A673 (cell line): ENCODE measurements at regions not wholly inside any gene's neighbourhood (a gene's known extent, or its start where the extent isn't known, plus 50 kb on each side); places are given as distances from the start of the nearest gene placed in this dataset.

ENCODE experiments used
- BruUV-seq: library from RNA; stranded (reverse); fragments of 400-500 nt; replicated peaks from 2 replicates; lab custom pipeline; 2021; lab: Mats Ljungman, UMichigan
- CTCF ChIA-PET: fragments of 300-600 bp; sonication (Branson Sonifier 250); formaldehyde crosslinking; loops from one replicate; lab custom pipeline; 2022; ENCODE audit warnings: antibody characterized with exemption; lab: Charles Lee
- POLR2A ChIA-PET: fragments of 300-600 bp; sonication (Branson Sonifier 250); formaldehyde crosslinking; loops from one replicate; lab custom pipeline; 2022; ENCODE audit warnings: antibody characterized with exemption; ENCODE audit not compliant: low non-redundant PET; lab: Charles Lee
- DNase-seq: peaks from one replicate; pipeline ENCODE4 v3.0.0-alpha.2; 2015; ENCODE audit warnings: low spot score
- H3K27ac ChIP-seq: fragments of 200-600 bp; sonication (generic); 2 replicates; pipeline ENCODE4 v1.5.1; 2016; ENCODE audit warnings: mixed run types, low read depth, mild to moderate bottlenecking, mixed read lengths, antibody characterized with exemption, low read length; ENCODE audit not compliant: poor library complexity, severe bottlenecking
- H3K27me3 ChIP-seq: fragments of 200-600 bp; sonication (generic); replicated peaks from 2 replicates; pipeline ENCODE4 v1.6.1; 2017; ENCODE audit warnings: mixed run types, low read depth, mild to moderate bottlenecking, mixed read lengths, antibody characterized with exemption, low read length; ENCODE audit not compliant: insufficient read depth, poor library complexity
- H3K36me3 ChIP-seq: fragments of 200-600 bp; sonication (generic); 2 replicates; pipeline ENCODE4 v1.6.1; 2016; ENCODE audit warnings: mixed run types, mild to moderate bottlenecking, mixed read lengths, antibody characterized with exemption, low read length; ENCODE audit not compliant: insufficient read depth, poor library complexity, severe bottlenecking
- H3K4me1 ChIP-seq: fragments of 200-600 bp; sonication (generic); 2 replicates; pipeline ENCODE4 v1.6.1; 2017; ENCODE audit warnings: mixed run types, mild to moderate bottlenecking, mixed read lengths, antibody characterized with exemption, low read length; ENCODE audit not compliant: insufficient read depth, poor library complexity, severe bottlenecking
- H3K4me3 ChIP-seq: fragments of 200-600 bp; sonication (generic); 2 replicates; pipeline ENCODE4 v1.5.1; 2016; ENCODE audit warnings: low read depth, mixed run types, mild to moderate bottlenecking, mixed read lengths, low read length; ENCODE audit not compliant: poor library complexity, severe bottlenecking
- H3K9me3 ChIP-seq: fragments of 200-600 bp; sonication (generic); 2 replicates; pipeline ENCODE4 v1.6.1; 2016; ENCODE audit warnings: mixed run types, low read depth, mild to moderate bottlenecking, mixed read lengths, antibody characterized with exemption, low read length; ENCODE audit not compliant: poor library complexity, severe bottlenecking
- EZH2 ChIP-seq: fragments of 200-600 bp; sonication (generic); IDR thresholded peaks from 2 replicates; pipeline ENCODE4 v1.6.1; 2017; ENCODE audit warnings: borderline replicate concordance, low read depth, mild to moderate bottlenecking, mixed read lengths, antibody characterized with exemption, low read length; ENCODE audit not compliant: poor library complexity, severe bottlenecking
- intact Hi-C: fragments of 100-400 bp; cut with micrococcal nuclease; formaldehyde crosslinking; loops from one replicate; pipeline ENCODE4 v1.10.0; 2022; ENCODE audit not compliant: unreplicated experiment
- TF ChIP-seq, protein P1 (sequence below): fragments of 300-800, 200-600 bp; sonication (generic); conservative IDR thresholded peaks from 2 replicates; pipeline ENCODE4 v1.5.1; 2017; ENCODE audit warnings: low read depth, mild to moderate bottlenecking, antibody characterized with exemption, low read length, moderate library complexity, mixed read lengths

DNA sequence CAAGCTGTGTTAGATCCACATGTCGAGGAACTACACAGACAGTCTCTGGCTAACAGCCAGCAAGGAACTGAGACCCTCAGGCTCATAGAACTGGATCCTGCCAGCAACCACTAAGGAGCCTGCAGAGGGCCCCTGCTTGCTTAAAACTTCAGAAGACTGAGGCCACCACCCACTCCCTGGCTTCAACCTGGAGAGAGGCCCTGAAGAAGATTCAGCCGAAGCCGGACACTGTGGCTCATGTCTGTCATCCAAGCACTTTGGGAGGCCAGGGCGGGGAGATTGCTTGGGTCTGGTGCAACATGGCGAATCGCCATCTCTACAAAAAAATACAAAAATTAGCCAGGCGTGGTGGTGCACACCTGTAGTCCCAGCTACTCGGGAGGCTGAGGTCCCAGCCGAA, 92.6 kb upstream of the TMPRSS2 start:
- no peaks in the 10 kb centered on the region for H3K9me3 ChIP-seq
- no peaks in the 10 kb centered on the region for H3K36me3 ChIP-seq
- CTCF ChIA-PET: no interaction called here
- BruUV-seq: no TSS peak
- H3K4me1 ChIP-seq: no peaks in the 10 kb centered on the region
- POLR2A ChIA-PET: no interaction called here
- H3K27ac ChIP-seq: no peak overlapping the region
- no peak for DNase-seq
- H3K4me3 ChIP-seq: no peak overlapping the region
- TF ChIP-seq, protein P1, sequence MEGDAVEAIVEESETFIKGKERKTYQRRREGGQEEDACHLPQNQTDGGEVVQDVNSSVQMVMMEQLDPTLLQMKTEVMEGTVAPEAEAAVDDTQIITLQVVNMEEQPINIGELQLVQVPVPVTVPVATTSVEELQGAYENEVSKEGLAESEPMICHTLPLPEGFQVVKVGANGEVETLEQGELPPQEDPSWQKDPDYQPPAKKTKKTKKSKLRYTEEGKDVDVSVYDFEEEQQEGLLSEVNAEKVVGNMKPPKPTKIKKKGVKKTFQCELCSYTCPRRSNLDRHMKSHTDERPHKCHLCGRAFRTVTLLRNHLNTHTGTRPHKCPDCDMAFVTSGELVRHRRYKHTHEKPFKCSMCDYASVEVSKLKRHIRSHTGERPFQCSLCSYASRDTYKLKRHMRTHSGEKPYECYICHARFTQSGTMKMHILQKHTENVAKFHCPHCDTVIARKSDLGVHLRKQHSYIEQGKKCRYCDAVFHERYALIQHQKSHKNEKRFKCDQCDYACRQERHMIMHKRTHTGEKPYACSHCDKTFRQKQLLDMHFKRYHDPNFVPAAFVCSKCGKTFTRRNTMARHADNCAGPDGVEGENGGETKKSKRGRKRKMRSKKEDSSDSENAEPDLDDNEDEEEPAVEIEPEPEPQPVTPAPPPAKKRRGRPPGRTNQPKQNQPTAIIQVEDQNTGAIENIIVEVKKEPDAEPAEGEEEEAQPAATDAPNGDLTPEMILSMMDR: no peak
- TF ChIP-seq EZH2: no peak
- intact Hi-C loops: no loop called here
- no peaks in the 10 kb centered on the region for H3K27me3 ChIP-seq

DNA sequence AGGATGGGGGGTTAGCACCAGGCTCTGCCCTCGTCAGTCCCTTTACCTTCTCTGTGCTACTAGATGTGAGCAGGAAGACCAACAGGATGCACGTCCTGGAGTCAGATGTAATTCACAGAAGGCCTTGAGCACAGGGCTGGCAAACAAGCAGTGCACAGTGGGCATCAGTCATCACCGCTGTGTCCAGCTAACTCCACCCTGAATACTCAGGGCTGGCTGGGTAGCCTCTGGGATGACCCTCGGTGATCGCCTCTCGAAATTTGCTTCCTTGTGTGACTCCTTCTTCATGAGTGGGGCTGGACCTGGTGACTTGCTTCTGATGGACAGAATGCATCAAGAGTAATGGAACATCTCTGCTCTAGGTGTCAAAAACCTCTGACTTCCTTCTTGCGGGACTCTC, 92.2 kb upstream of the TMPRSS2 start:
- Histone ChIP-seq H3K27me3 (no peaks in the 10 kb centered on the region), H3K4me1 (no peaks in the 10 kb centered on the region), H3K36me3 (no peaks in the 10 kb centered on the region), H3K4me3 (no peak overlapping the region), H3K9me3 (no peaks in the 10 kb centered on the region), H3K27ac (no peak overlapping the region)
- DNase-seq: no peak
- no peak for TF ChIP-seq EZH2
- TF ChIP-seq, protein P1: no peak
- BruUV-seq: no TSS peak
- intact Hi-C loops: no loop called here
- POLR2A ChIA-PET: no interaction called here
- CTCF ChIA-PET: no interaction called here

DNA sequence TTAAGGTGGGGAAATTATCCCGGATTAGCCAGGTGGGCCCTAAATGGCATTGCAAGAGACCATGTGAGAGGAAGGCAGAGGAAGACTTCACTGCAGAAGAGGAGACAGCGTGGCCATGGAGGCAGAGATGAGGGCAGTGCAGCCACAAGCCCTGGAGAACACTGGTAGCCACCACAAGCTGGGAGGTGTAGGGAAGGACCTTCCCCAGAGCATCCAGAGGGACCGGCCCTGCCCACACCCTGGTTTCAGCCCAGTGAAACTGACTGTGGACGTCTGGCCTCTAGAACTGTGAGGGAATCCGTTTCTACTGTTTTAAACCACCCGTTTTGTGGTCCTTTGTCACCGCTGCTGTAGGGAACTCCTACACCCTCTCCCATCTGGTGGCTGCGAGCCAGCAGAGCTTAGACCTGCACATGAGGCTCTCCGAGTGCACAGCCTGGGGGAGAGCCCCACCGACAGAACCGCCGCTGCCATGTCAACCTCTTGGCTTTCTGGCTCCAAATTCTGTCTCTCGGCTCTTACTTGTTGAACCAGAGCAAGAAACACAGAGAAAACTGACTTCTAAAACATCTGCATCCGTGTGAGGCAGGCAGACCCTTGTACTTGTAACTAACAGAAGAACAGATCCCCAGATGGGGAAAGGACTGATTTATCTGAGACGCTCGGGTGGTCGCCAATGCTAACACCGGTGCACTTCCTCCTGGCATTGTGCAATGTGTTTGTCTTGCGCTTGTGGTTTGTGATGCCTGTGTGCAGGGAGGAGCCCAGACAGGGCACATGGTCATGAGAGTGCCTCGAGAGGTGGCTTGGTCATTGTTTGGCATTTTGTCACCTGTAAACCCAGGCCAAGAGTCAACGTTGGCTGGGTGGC, 90.8 kb upstream of the TMPRSS2 start:
- ChIA-PET CTCF (no interaction called here), POLR2A (no interaction called here)
- Histone ChIP-seq H3K4me3 (no peak overlapping the region), H3K4me1 (no peaks in the 10 kb centered on the region), H3K9me3 (no peaks in the 10 kb centered on the region), H3K36me3 (no peaks in the 10 kb centered on the region), H3K27ac (no peak overlapping the region), H3K27me3 (no peaks in the 10 kb centered on the region)
- no TSS peak for BruUV-seq
- intact Hi-C loops: no loop called here
- DNase-seq: no peak
- TF ChIP-seq, protein P1: no peak
- TF ChIP-seq EZH2: no peak
